Activated CD4-positive, alpha-beta T cell treated with anti-CD3 and anti-CD28 coated beads, Interleukin-2, amount 50 U/mL, for 48 hours (primary cell): ENCODE measurements at regions not wholly inside any gene's neighbourhood (a gene's known extent, or its start where the extent isn't known, plus 50 kb on each side); places are given as distances from the start of the nearest gene placed in this dataset.
"Not testable (repeated sequence)": the region's sequence is repeated elsewhere in the genome, so short reads cannot be mapped to it uniquely, and the experiment has no call there.

Experiments
- DNase-seq, 2 experiments: peaks; one replicate each; pipeline ENCODE4 v3.0.0-alpha.2; 2020

DNA sequence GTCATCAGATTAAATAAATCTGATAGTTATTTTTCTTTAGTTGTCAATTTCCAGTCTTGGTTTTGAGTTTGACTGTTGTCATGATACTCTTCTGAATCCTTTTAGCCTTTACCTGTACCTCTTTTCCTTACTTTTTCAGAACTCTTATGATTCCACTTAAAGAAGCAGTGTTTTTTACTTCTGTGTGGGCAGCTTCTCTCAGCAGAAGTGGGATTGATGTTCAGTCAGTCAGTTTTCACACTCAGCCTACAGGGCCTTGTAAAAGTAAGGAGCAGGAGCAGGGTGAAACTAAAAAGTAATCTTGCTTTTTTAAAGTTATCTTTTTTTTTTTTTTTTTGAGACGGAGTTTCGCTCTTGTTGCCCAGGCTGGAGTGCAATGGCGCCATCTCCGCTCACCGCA is 75.1 kb downstream of the HAUS1 start:
- no peak for DNase-seq

- no peak for DNase-seq
Observed at GRCh38 chr18:46182633-46183358, 78.6 kb downstream of the HAUS1 start.

DNA sequence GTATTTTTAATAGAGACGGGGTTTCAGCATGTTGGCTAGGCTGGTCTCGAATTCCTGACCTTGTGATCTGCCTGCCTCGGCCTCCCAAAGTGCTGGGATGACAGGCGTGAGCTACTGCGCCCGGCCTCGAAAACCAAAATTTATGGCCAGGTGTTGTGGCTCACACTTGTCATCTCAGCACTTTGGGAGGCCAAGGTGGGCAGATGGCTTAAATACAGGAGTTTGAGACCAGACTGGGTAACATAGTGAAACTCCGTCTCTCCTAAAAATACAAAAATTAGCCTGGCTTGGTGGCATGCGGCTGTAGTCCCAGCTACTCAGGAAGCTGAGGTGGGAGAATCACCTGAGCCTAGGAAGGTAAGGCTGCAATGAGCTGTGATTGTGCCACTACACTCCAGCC is 80.1 kb downstream of the HAUS1 start:
- not testable (repeated sequence) for DNase-seq

- DNase-seq, result no peak
Observed at GRCh38 chr18:46184727-46185126, 80.5 kb downstream of the HAUS1 start.

DNA sequence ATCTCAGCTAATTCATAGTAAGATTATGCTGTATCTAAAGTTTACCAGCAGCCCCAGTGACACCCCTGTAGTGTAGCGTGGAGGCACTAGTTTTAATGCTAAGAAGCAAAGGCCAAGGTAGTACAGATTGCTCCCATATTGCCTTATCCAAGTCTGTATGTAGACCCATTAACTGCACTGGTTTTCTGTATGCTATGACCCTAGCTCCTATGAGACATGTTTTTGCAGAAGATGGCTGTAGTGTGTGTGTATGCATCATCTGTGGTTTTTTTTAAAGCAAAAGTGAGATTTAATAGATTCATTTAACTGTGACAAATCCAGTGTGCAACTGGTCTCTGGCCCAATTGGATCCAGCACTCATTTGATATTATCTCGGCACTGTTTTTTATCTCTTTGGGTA is 86.5 kb downstream of the HAUS1 start:
- DNase-seq, result no peak

GRCh38 chr18:46196627-46197243 is 92.5 kb downstream of the HAUS1 start:
- DNase-seq, result no peak

DNA sequence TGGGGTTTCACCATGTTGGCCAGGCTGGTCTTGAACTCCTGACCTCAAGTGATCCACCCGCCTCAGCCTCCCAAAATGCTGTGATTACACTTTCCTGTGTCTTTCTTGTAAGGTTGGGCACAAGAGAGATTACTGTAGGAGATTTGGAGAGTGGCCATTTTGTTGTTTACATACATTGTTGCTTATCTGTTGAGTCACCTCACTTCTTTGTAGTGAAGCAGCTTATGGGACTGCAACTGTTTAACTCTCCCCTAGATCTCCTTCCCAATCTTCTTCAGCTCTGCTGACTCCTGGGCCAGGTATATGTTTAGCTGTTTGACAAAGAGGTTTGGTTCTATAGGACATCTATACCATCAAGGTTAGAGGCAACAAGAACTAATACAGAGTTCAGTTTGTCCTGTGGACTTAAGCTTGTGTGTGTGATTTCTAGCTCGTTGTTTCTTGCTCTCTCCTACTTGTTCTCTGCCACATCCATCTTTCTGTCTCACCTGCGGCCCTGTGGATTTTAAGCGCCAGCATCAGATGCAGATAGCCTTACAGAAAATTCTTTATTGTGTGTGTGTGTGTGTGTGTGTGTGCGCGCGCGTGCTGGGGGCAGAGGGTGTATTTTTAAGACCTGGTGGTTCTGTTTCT is 95.4 kb downstream of the HAUS1 start:
- no peak for DNase-seq

GRCh38 chr18:46200178-46201055 is 96.2 kb downstream of the HAUS1 start:
- not testable (repeated sequence) for DNase-seq

- no peak for DNase-seq
Observed at GRCh38 chr18:46204143-46204542, 100.0 kb downstream of the HAUS1 start.

GRCh38 chr18:46207985-46208384 is 103.8 kb downstream of the HAUS1 start:
- no peak for DNase-seq

DNA sequence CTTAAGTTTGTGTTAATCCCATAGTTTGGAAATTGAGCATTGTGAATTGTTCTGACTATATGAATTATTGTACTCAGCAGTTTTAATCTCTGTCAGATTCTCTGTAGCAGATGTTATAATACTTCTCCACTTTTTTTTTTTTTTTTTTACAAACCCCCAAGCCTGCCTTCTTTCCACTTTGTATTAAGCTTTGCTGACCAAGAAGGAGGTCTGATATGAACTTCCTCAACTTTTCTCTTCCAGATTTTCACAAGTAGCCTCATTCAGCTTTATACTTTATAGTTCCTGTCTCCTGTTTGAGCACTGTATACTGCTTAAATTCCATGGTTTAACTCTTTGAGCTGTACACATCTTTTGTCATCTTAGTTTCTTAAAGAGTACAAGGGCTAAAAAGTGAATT is 105.0 kb downstream of the HAUS1 start:
- no peak for DNase-seq

DNA sequence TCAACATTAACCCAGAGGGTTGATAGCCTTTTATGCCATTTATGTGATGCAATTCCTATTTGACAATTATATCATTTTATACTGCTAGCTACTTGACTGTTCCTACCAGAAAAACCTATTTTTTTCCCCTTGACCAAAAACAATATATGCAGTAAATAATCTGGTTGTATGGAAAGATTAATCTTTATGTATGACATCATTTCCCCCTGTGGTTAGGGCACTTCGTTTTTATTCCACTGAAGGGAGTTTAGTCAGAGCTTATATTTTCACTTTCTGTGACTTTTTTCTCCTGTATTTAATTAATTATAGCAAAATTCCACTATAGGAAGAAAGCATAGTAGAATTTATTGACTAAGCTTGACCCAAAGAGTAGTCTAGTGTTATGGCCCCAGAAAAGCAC is 107.6 kb downstream of the HAUS1 start:
- DNase-seq, result no peak

DNA sequence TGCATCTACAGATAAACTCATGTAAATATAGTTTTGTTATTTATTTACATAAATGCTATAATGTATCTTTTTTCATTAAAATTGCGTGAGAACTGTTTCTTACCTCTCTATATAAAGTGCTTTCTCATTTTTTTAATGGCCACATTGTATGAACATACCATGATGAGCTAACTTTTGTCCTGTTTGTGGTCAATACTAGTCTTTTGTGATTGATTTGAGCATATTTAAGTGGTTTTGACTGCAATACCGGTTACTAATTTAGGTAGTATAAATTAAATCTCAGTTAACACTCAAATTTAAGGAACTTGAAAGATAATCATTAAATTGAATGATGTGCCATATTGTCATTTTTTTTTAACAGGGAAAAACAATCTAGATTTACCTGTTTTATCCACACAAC is 108.2 kb downstream of the HAUS1 start:
- DNase-seq, result no peak

GRCh38 chr18:46213295-46213694 is 109.1 kb downstream of the HAUS1 start:
- DNase-seq, result no peak

DNA sequence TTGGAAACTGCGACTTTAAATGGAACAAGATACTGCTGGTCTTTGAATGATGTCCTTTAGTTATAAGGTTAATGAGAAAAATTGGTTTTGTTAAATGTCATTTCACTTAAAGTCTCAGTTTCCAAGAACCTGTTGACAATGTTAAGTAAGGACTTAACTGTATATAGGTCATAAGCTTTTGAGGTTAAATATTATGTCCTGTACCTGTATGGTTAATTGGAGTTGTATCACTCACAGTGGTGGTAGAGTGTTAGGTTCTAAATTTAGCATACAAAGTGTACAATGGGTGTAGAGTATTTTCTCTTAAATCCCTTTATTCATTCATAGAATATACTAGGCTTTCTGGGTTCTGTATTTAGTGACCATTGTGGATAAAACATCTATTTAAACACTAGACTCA is 110.2 kb downstream of the HAUS1 start:
- DNase-seq, result no peak

- no peak for DNase-seq
Observed at GRCh38 chr18:46215902-46216723, 111.9 kb downstream of the HAUS1 start.

DNA sequence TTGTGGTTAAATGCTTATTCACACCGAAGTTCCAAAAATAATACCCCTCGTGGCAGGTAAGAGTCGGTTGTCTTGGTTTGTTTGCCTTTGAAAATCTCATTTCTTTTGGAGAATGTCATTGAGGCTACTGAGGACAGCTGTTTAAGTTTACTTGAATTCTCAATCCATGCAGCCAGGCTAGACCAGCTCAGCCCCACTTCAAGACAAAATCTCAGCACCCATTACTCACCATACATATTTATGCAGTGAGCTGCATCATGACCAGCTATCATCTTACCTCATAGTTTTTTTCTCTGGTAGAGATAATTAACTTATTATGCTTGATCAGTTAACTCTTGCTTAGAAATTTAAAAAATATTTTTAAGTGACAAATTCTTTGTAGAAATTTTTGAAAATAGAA is 115.9 kb downstream of the HAUS1 start:
- DNase-seq, result no peak

DNA sequence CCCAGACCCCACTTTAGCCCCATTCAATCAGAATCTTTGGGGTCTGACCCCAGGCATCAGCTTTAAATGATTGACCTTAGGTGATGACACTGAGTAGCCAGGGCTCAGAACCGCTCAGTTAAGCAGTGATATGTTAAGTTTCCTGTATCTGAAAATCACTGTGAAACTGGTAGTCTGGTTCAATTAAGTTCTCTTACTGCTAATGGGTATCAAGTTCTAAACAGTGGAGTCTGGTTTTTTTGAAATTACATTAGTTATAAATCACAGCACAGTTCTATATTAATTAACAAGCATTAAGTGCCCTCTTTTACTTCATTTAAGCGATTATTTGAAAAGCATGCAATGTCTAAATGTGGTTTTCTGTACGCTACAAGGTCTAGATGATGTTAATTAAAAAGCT is 117.9 kb downstream of the HAUS1 start:
- DNase-seq, result no peak

- DNase-seq, result no peak
Observed at GRCh38 chr18:46222710-46223360, 118.7 kb downstream of the HAUS1 start.

DNA sequence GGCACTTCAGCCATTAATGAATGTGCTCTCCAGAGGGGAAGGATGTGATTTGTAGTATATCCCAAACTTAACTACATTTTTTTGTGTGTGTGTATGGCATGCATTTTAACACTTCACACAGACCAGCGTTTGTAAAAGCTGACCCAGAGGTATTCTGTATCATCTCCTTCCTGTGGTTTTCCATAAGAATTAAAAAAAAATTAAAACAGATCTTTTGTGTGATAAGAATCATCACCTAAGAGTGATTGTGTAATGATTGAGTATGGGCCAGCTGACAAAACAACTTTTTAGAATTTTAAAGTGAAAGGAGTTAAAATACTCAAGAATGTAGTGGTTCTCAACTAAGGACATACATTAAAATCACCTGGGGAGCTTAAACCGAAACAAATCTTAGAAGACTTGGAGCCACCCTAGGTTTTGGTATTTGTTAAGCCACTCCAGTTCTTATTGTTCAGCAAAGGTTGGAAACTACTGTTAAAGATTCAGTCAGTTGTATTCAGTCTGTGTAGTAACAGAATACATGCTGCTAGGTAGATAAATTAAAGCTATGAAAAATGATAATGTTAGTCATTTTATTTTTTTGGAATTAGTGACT is 120.1 kb downstream of the HAUS1 start:
- DNase-seq, result no peak

DNA sequence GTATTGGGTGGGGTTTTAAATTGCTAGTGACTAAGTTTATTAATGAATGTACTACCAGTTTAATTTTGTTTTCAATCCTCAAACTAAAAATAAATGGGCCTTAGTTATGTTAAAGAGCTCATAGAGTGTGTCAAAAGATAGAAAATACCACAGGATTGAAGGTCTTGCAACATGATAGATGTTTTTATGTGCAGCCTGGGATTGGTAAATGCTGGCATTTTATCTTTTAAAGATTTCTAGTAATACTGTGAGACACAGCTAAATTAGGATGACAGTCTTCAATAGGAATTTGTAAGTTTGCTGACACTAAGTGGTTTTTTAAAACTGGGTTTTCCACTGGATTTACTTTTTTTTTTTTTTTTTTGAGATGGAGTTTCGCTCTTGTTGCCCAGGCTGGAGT is 122.3 kb downstream of the HAUS1 start:
- DNase-seq, result no peak

DNA sequence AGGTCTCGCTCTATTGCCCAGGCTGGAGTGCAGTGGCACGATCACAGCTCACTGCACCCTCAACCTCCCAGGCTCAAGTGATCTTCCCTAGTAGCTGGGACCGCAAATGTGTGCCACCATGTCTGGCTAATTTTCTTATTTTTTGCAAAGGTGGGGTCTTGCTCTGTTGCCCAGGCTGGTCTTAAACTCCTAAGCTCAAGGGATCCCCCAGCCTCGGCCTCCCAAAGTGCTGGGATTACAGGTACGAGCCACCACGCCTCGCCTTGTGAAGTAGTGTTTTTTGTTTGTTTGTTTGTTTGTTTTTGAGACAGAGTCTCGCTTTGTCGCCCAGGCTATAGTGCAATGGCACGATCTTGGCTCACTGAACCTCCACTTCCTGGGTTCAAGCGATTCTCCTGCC is 125.5 kb downstream of the HAUS1 start:
- DNase-seq, result not testable (repeated sequence)
